ENCODE measurements at regions not wholly inside any gene's neighbourhood (a gene's known extent, or its start where the extent isn't known, plus 50 kb on each side); places are given as distances from the start of the nearest gene placed in this dataset.
A peak's percentile ranks its signal among the peaks of the same experiment; 100 is the strongest.

DNA sequence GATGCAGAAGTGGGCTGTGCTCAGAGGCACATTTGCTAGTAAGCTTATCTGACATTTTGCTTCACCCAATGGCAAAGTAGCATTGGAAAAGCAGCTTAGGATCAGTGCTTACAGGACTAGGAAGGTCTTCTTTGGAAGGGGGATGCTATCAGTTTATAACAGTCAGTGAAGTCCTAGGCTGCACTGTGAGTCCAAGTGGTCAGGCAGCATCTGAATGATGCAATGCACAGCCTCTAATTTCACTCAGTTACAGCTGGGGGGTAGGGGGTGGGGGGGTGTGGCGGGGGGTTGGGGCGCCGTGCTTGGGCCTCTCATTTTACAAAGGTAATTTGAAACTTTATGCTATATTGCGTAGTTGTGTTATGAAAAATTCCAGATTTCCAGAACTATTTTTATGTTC is 652.3 kb upstream of the MGMT start:
- DNase-seq: no peak

DNA sequence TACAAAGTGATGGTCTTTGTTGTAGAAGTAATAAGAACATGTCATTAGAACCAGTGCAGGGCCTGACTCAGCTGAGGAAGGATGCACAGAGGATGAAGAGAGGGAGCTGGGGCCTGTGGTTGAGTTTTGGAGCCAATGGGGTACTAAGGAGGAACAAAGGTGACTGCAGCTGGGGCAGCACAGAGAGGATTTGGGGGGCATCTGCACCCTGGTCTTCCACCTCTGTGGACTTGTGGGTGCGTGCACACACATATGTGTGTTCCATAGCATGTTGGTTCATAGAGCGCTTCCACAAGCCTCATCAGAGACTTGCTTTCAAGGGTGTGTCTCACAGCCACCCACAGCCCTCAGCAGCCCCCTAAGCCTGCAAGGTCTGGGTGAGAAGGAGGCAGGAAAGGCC is 650.3 kb upstream of the MGMT start:
- no peak for DNase-seq

DNA sequence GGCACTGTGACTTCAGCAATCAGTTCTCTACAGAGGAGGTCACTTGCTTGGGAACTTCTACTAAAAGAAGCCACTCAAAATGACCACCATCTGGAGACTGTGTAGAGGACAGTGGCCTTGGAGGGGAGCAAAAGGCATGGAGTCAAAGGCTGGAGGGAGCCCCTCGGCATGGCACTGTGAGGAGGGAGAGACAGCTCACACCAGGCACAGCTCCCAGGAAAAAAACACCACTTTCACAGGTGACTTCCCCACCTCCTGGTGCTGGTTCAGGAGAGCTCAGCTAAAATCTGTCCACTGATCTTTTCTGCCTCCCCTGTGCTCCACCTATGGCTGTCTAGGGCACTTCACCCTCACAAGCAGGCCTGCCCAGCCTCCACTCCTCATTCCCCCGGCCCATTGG is 649.4 kb upstream of the MGMT start:
- DNase-seq: no peak

DNA sequence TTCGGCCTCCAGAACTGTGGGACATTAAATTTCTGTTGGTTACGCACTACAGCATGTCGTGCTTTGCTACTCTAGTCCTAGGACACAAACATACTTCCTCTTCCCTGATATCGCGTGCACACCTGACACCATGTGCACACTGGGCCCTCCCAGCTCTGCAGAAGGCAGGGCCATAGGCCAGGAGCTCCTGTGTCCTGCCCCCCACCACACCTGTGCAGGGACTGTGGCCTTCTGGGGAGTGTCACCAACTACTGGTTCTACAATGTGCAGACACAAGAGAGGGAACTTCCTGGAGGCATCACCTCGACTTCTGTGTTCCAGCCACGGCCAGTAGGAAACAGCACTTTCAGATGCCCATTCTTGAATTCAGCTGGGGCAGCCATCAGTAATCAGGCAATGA is 646.4 kb upstream of the MGMT start:
- no peak for DNase-seq

DNA sequence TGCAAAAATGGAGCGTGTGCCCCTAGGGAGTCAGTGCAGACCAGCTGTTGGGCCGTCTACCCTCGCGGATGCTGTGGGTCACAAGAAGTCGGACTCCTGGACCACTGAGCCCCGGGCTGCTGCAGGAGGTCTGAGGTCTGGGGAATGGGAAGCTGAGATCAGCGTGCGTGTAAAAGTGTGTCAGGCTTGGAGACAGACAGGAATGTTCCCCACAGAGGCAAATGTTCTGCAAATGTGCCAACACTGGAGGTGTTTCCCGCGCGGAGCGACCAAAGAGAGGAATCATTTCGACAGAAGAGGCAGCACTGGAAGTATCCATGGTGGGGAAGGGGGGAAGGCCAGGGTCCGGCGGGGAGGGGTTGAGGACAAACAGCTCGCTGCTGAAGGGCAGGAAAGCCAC is 643.8 kb upstream of the MGMT start:
- no peak for DNase-seq

DNA sequence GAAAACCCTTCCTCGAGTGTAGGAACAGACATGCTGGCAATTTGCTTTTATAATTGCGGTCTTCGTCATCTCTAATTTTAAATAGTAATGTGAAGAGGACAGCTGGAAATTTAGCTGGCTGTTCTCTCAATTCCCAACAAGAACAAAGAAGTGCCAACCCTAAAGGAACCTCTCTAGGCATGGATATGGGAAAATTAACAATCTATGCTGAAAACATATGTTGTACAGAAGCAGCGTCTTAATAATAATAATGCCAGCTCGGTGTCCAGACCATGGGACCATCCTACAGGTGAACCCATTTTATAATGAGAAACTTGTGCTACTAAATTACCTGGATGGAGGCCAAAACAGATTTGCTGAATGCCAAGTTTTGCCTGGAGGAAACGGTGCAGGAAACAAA is 641.4 kb upstream of the MGMT start:
- no peak for DNase-seq

DNA sequence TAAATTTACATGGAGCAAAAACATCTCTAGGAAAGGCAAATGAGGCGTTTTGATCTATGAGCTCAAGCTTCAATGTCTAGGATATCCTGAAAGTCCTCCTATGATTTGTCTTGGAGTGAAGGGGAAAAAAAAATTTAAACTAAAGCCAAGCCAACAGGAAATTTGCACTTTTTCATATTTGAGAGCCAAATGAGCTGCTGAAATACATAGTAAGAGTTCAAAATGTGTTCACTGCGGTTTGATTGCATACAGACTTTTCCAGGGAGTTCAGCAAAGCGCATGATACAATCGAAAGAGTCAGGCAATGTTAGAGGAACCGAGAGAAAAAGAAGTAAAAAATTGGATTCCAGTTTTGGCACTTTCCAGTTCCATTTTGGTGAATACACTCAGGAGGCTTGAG is 633.4 kb upstream of the MGMT start:
- DNase-seq: peak; percentile 73

DNA sequence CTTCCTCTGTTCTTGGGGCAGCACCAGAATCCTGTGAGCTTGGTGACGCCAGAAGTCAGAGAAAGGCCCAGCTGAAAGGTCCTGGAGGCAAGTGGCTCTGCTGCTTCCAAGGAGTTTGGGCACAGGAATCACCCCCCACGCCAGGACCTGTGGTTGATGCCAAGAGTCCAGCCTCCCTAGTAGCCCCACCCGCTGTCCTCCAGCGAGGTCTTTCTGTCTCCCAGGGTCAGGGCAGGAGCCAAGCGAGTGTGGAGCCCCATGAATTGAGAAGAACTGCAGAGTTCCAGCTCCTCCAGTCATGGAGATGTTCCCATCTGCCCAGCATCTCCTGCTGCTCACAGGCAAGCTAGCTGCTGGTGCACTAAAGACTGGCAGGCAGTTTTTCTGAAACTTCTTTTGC is 631.7 kb upstream of the MGMT start:
- DNase-seq: no peak

DNA sequence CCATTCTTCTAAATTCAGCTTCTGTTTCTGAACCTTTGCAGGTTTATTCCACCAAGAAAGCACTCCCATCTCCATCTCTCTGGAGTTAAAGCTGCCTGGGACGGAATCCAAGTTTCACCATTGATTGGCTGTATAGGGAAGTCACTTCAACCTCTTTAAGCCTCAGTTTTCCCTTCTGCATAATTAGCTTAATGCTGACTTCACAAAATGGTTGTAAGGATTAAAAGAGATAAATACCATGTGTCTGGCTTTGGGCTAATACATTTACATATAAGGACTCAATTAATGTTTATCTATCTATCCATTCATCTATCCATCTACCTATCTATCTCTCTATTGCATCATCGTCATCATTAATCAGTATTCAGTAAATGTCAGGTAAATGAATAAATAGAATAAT is 629.6 kb upstream of the MGMT start:
- DNase-seq: no peak

DNA sequence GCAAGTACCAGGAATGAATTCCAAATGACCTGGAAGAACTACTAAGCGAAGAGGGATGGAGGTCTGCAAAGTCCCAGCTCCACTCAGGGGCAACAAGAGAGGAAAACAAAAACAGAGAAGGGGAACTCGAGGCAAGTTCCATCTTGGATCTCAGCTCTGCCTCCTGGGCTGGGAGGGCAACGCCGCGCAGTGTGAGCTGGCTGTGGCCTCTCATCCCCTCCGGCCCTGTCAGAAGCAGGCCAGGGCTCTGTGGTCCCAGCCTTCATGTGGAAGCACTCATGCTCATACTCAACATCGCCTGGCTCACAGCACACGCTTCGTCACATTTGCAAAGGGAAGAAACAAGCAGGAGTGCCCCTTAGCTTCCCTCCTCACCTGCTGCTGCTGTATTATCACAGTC is 627.9 kb upstream of the MGMT start:
- no peak for DNase-seq

DNA sequence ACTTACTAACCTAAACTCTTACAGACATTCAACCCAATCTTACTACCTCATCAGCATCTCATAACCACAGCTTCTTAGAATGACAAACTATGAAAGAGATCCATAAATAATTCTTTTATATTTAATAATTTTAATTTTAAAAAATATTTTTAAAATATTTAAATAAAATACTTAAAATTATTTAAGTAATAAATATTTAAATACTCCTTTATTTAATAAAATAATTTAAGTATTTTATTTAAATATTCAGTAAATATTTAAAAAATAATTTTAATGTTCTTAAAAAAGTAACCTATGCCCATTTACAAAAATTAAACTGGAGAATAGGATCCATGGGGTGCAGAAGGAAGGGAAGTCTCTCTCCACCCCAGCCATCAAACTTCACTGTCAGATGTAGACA is 627.3 kb upstream of the MGMT start:
- no peak for DNase-seq

DNA sequence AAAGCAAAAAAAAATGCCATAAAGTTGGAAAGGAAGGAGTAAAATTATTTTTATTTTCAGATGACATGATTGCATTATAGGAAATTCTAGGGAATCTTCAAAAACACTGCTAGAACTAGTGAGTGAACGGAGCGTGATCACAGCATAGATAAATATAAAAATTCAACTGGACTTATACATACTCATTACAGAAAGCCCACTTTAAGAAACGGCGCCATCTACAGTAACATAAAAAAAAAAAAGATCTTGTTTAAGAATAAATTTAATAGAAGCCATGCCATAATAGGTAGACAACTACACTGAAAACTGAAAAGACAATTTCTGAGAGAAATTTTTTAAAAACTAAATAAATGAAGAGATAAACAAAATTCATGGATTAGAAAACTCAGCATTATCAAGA is 623.1 kb upstream of the MGMT start:
- DNase-seq: peak; percentile 68

DNA sequence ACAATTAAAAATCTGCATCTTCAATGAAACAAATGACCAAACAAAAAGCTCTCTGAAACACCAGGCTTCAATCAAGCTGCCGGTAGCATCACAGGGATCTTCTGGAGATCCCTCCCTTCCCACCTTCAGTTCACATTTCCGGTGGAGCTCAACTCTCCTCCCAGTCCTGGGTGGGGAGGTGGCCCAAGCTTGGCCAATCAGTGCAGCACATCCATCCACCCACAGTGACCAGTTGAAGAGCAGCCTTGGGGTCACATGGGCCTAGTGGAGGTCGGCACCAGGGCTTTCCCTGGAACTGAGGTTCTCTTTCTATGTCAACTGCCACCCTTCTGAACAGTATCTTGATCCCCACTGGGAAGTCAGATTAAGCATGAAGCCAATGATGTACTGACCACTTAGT is 620.1 kb upstream of the MGMT start:
- DNase-seq: no peak

DNA sequence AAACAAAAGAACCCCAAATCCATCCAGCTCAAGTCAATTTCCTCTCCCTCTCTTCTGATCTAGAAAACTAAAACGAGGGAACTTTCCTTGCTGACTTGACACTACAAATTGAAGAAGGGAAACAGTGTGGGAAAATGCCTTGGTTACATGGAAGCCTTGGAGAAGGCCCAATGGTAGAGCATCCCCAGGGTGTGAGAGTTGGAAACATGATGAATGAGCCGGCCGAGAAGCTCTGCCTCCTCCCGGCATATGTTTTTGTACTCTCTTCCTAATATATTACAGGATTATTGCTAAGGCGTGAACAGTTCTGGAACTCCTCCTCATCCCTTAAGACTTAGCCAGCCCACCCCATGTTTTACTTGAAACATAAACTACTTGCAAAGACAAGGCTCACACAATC is 618.2 kb upstream of the MGMT start:
- peak; percentile 90 for DNase-seq

DNA sequence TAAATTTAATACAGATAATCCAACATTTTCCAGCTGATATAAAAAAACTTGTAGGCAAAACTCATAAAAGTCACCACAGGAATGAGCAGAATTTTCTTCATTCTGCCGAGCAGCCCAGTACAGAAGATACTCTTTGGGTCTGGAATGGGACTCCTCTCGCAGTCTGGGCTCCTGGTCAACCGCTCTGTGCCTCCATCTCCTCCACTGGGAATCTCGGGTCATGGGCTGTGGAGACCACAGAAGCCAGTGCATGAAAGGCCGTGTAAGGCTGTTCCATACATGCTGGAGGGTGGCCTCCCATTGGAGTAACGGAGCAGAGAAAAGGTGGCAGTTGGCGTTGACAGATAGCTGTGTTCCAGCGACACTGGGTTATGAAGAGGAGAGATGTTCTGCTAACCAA is 616.4 kb upstream of the MGMT start:
- no peak for DNase-seq

DNA sequence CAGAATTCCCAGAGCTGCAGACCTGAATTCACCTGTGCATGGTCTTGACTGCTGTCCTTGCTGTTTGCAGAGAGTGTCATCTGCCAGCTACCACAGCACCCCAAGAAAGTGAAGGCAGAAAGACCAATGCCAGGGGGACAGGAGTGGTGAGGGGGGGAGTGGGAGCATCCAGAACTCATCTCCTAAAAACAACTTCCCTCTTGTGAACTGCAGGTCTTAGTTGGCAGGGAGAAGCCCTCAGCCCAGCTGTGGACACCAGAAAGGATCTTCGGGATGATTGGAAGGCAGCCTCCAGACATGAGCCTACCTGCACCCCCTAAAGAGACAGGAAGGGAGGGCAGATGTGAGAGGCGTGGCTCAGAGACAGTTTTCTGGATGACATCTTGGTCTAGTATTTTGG is 615.8 kb upstream of the MGMT start:
- DNase-seq: no peak

DNA sequence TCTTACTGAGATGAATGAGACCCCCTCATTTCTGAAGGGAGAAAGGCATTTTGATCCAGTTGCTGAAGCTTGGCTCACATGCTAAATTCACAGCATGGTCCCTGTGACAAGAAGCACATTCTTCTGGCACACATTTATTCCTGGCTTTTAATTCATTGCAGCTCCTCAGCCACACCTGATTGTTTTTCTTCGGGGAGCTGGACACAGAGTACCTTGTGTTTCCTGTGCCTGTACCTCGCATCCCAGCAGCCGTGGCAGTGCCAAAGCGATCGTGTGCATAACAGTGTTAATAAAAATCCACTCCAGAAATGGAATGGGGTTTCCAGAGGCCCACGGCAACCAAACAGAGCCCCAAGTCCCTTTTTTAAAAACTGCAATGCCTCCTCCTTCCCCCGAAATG is 615.3 kb upstream of the MGMT start:
- no peak for DNase-seq

DNA sequence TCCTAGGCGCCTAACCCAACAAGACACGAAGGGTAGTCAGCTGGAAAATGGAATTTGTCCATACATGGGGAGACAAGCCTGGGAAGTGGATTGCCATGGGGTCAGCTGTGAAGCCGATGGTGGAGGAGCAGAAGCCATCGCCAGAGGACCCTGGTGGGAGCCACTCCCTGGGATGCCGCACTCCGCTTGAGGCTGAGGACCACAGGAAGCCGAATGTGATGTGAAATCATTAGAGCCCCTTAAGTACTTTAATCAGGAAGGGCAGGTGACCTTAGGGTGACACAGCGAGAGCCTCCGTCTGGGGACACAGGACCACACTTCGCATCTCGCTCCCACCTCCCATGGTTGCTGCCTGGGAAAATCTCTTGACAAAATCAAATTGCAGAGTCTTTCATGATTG is 614.6 kb upstream of the MGMT start:
- DNase-seq: no peak

DNA sequence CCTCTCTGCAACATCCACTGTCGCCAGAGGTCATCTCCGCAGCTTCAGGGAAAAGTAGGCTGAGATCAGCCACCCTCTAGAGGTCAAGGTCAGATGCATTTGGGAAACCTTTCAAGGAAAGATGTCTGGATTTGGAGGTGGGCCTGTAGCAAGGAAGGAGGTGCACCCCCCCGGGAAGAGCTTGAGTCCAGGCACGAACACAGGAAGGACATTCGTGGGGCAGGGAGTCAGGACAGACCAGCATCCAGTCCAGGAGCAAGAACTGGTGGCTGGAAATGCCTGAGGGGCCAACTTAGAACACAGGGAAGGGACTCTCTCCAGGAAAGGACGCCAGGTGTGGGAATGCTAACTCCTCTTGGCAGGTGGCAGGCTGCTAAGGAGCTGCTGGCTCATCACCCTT is 614.1 kb upstream of the MGMT start:
- no peak for DNase-seq

DNA sequence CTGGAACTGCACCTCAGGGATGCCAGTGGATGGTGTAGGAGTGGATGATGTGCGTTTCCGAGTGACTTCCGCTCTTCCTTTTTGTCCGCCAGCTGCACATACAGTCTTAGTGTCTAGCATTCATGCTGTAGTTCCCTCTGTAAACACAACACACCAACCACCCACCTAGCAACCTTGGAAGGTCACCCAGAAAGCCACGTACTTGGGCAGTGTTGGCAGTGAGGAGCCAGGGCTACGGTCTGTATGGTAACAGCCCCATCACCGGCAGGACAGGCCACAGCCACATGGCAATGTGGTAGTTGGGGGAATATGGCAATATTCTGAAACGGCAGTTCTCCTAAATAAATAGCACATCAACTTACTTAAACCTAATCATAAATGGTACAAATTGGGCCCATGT is 613.5 kb upstream of the MGMT start:
- no peak for DNase-seq

DNA sequence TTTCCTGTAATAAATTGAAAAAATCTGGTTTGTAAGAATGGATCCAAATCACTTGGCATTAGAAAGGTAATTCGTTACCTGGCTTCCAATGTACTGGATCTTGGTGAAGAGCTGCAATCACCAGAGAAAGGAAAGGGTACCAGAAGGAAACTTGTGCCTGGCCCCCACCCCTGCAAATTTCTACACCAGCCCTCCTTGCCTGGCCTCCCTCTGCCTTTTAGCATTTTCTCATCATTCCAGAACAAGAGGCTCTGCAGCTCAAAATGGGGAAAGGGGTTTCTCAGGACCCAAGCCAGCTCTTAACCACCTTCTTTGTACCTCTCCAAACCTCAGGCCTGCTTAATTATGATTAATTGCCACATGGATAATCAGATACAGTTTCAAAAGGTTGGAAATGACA is 612.8 kb upstream of the MGMT start:
- DNase-seq: no peak

DNA sequence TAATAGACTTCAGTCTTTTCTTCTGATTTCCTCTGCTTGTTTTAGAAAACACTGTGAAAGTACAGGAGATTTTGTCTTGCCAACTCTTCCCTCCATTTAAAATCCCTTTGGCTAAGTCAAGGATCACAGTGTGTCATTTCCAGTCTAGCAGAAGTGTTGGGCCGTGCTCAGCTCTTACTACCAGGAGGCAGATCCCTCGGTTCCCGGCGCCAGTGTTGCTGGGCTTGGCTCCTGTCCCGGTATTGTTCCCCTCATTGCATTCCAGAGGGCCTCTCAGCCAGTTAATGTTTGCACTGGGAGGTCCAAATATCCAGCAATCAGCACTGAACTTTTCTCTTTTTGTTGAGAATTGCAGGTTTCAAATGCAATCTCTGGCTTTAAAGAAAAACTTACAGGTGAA is 612.1 kb upstream of the MGMT start:
- peak; percentile 97 for DNase-seq

DNA sequence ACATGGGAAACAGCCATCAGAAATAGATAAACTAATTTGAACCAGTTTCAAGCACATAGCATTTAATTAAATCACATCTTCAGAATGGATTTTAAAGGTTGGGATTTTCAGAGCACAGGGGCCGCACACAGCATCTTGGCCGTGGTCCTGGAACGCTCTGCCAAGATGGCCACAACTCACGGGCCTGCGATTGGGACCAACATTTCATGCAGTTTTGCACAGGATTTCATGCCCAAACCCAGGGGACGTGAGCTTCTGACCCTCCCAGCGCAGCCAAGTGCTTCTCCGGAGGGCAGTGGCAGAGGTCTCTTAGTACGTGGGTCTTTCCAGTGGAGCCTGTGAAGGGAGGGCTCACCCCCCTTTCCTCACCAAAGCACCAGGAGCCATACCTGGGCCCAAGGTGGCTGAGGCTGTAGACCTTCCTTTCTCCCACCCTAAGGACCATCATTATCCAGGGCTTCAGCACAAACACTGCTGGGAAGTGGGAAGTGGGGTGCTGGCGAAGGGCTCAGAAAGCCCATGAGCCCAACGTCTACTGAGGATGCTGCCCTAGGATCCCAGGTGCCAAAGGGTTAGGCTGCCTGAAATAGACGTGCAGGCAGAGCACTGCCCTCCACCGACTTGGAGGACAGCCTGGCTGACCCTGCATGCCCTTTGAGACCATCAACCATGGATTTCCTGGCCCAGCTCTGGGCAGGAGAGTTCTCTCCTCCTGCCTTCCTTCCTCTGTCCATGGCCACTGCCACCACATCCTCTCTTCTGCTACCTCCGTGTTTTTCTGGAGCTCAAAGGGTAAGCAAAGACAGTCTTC is 611.2 kb upstream of the MGMT start:
- DNase-seq: peak; percentile 65

DNA sequence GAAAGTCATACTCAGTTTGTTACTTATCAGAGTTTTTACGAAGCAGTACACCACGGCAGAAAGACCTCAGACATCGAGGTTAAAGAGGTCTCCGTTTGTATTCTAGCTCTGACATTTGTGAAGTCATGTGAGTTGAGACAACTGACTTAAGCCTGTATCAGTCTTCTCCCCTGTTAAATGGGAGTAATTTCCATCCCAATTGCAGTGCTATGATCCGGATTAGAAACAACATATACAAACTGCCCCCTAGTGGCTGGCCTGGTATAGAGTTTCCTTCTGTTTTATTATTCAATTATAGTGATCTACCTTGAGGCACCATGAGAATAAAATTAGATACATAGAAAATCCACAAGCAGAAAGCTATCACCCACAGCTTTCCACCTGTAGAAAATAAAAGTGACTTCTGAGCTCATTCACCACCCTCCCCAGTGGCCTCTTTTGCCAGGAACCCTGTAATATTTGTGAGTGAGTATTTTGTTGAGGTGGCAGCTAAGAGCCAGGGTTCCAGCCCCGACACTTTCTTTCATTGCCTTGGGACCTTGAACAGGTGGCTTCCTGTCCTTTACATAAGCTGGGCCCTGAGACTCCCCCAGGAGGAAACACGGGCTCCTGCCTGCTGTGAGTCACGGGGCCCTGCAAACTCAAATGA is 607.2 kb upstream of the MGMT start:
- DNase-seq: peak; percentile 41
